Activated naive CD4-positive, alpha-beta T cell treated with anti-CD3 and anti-CD28 coated beads for 36 hours (primary cell): ENCODE measurements at regions not wholly inside any gene's neighbourhood (a gene's known extent, or its start where the extent isn't known, plus 50 kb on each side); places are given as distances from the start of the nearest gene placed in this dataset.
"Not testable (repeated sequence)": the region's sequence is repeated elsewhere in the genome, so short reads cannot be mapped to it uniquely, and the experiment has no call there.

ENCODE experiments used
- CTCF ChIA-PET: fragments of 350-600 bp; sonication (Branson Sonifier 250); formaldehyde crosslinking; loops from one replicate; lab custom pipeline; 2021; ENCODE audit warnings: antibody characterized with exemption; lab: Charles Lee
- DNase-seq: peaks from one replicate; pipeline ENCODE4 v3.0.0-alpha.2; 2020
- H3K27ac Mint-ChIP-seq: one replicate; pipeline ENCODE4 v1.8.0; 2021; ENCODE audit warnings: mild to moderate bottlenecking, mixed read lengths
- H3K27me3 Mint-ChIP-seq: one replicate; pipeline ENCODE4 v1.8.0; 2021; ENCODE audit warnings: low read depth, mixed read lengths
- H3K36me3 Mint-ChIP-seq: one replicate; pipeline ENCODE4 v1.8.0; 2021; ENCODE audit warnings: low read depth, mixed read lengths
- H3K4me1 Mint-ChIP-seq: one replicate; pipeline ENCODE4 v1.8.0; 2021; ENCODE audit warnings: low read depth, mixed read lengths
- H3K4me3 Mint-ChIP-seq: one replicate; pipeline ENCODE4 v1.8.0; 2021; ENCODE audit warnings: mild to moderate bottlenecking, moderate library complexity, mixed read lengths
- H3K9me3 Mint-ChIP-seq: one replicate; pipeline ENCODE4 v1.8.0; 2021; ENCODE audit warnings: mixed read lengths
- intact Hi-C: fragments of 100-400 bp; cut with micrococcal nuclease; formaldehyde crosslinking; loops from one replicate; pipeline ENCODE4 v1.15.1; 2023

- Mint-ChIP-seq H3K27ac (no peak overlapping the region), H3K4me1 (no peaks in the 10 kb centered on the region), H3K4me3 (no peak overlapping the region), H3K9me3 (peaks cover 9% of the 10 kb centered on the region), H3K27me3 (no peaks in the 10 kb centered on the region), H3K36me3 (no peaks in the 10 kb centered on the region)
- CTCF ChIA-PET = no interaction called here
- no peak for DNase-seq
- intact Hi-C loops = no loop called here
Measured at GRCh38 chr5:85441156-85441555, 1056.5 kb upstream of the EDIL3 start.

- no peak overlapping the region for H3K4me3 Mint-ChIP-seq
- CTCF ChIA-PET = no interaction called here
Measured at GRCh38 chr5:85441853-85442252, 1057.2 kb upstream of the EDIL3 start.

GRCh38 chr5:85452322-85453025, 1067.8 kb upstream of the EDIL3 start:
- H3K9me3 Mint-ChIP-seq = peaks cover 10% of the 10 kb centered on the region
- H3K27me3 Mint-ChIP-seq = no peaks in the 10 kb centered on the region
- no peaks in the 10 kb centered on the region for H3K36me3 Mint-ChIP-seq
- no peak overlapping the region for H3K27ac Mint-ChIP-seq
- no peak overlapping the region for H3K4me3 Mint-ChIP-seq
- intact Hi-C loops = no loop called here
- CTCF ChIA-PET = interaction anchor here (0.6 kb wide), 2 partner anchors 105 to 899 kb away, joined by 3 read pairs; no protein-coding TSS in a partner anchor
- no peaks in the 10 kb centered on the region for H3K4me1 Mint-ChIP-seq
- DNase-seq = no peak

More at GRCh38 chr5:85441853-85442252, 1057.2 kb upstream of the EDIL3 start:
- H3K27me3 Mint-ChIP-seq = no peaks in the 10 kb centered on the region
- H3K9me3 Mint-ChIP-seq = peaks cover 7% of the 10 kb centered on the region
- DNase-seq = no peak
- H3K36me3 Mint-ChIP-seq = no peaks in the 10 kb centered on the region
- H3K4me1 Mint-ChIP-seq = no peaks in the 10 kb centered on the region
- intact Hi-C loops = no loop called here
- no peak overlapping the region for H3K27ac Mint-ChIP-seq

GRCh38 chr5:85453026-85453349, 1068.3 kb upstream of the EDIL3 start:
- H3K27me3 Mint-ChIP-seq = no peaks in the 10 kb centered on the region
- H3K9me3 Mint-ChIP-seq = peaks cover 10% of the 10 kb centered on the region
- intact Hi-C loops = no loop called here
- DNase-seq = no peak
- no peak overlapping the region for H3K27ac Mint-ChIP-seq
- no peaks in the 10 kb centered on the region for H3K36me3 Mint-ChIP-seq
- CTCF ChIA-PET = no interaction called here
- no peaks in the 10 kb centered on the region for H3K4me1 Mint-ChIP-seq
- H3K4me3 Mint-ChIP-seq = no peak overlapping the region

GRCh38 chr5:85458319-85458718, 1073.6 kb upstream of the EDIL3 start:
- H3K27me3 Mint-ChIP-seq = no peaks in the 10 kb centered on the region
- intact Hi-C loops = no loop called here
- CTCF ChIA-PET = no interaction called here
- peaks cover 9% of the 10 kb centered on the region for H3K9me3 Mint-ChIP-seq
- no peak for DNase-seq
- H3K4me1 Mint-ChIP-seq = no peaks in the 10 kb centered on the region
- no peaks in the 10 kb centered on the region for H3K36me3 Mint-ChIP-seq
- no peak overlapping the region for H3K4me3 Mint-ChIP-seq
- no peak overlapping the region for H3K27ac Mint-ChIP-seq

- intact Hi-C loops = no loop called here
- H3K27me3 Mint-ChIP-seq = no peaks in the 10 kb centered on the region
- CTCF ChIA-PET = no interaction called here
- H3K4me1 Mint-ChIP-seq = no peaks in the 10 kb centered on the region
- no peak for DNase-seq
- H3K4me3 Mint-ChIP-seq = no peak overlapping the region
- no peaks in the 10 kb centered on the region for H3K36me3 Mint-ChIP-seq
- no peak overlapping the region for H3K27ac Mint-ChIP-seq
- H3K9me3 Mint-ChIP-seq = peaks cover 2% of the 10 kb centered on the region
Measured at GRCh38 chr5:85462957-85463356, 1078.3 kb upstream of the EDIL3 start.

GRCh38 chr5:85466423-85466822, 1081.7 kb upstream of the EDIL3 start:
- CTCF ChIA-PET = no interaction called here
- H3K36me3 Mint-ChIP-seq = no peaks in the 10 kb centered on the region
- no peak overlapping the region for H3K4me3 Mint-ChIP-seq
- no peak for DNase-seq
- H3K27ac Mint-ChIP-seq = no peak overlapping the region
- H3K9me3 Mint-ChIP-seq = peaks cover 2% of the 10 kb centered on the region
- intact Hi-C loops = no loop called here
- H3K27me3 Mint-ChIP-seq = no peaks in the 10 kb centered on the region
- no peaks in the 10 kb centered on the region for H3K4me1 Mint-ChIP-seq

GRCh38 chr5:85472749-85473148, 1088.1 kb upstream of the EDIL3 start:
- Mint-ChIP-seq H3K27me3 (no peaks in the 10 kb centered on the region), H3K27ac (no peak overlapping the region), H3K36me3 (no peaks in the 10 kb centered on the region), H3K4me3 (no peak overlapping the region), H3K9me3 (peaks cover 5% of the 10 kb centered on the region), H3K4me1 (no peaks in the 10 kb centered on the region)
- CTCF ChIA-PET = no interaction called here
- DNase-seq = no peak
- intact Hi-C loops = no loop called here

- H3K27me3 Mint-ChIP-seq, H3K36me3 Mint-ChIP-seq, intact Hi-C loops, H3K4me3 Mint-ChIP-seq, CTCF ChIA-PET, H3K4me1 Mint-ChIP-seq, H3K27ac Mint-ChIP-seq, H3K9me3 Mint-ChIP-seq, DNase-seq: not testable (repeated sequence)
Measured at GRCh38 chr5:85475151-85475550, 1090.5 kb upstream of the EDIL3 start.

- no peak overlapping the region for H3K4me3 Mint-ChIP-seq
- CTCF ChIA-PET = interaction anchor here (0.7 kb wide), 1 partner anchor 1365 kb away, joined by 3 read pairs; no protein-coding TSS in a partner anchor
- no peaks in the 10 kb centered on the region for H3K4me1 Mint-ChIP-seq
- peaks cover 6% of the 10 kb centered on the region for H3K9me3 Mint-ChIP-seq
- H3K27ac Mint-ChIP-seq = no peak overlapping the region
- H3K36me3 Mint-ChIP-seq = no peaks in the 10 kb centered on the region
- H3K27me3 Mint-ChIP-seq = no peaks in the 10 kb centered on the region
- DNase-seq = no peak
- intact Hi-C loops = no loop called here
Measured at GRCh38 chr5:85476617-85477016, 1091.9 kb upstream of the EDIL3 start.

GRCh38 chr5:85479849-85480248, 1095.2 kb upstream of the EDIL3 start:
- no peak overlapping the region for H3K27ac Mint-ChIP-seq
- CTCF ChIA-PET = no interaction called here
- no peak for DNase-seq
- intact Hi-C loops = no loop called here
- no peak overlapping the region for H3K4me3 Mint-ChIP-seq
- peaks cover 6% of the 10 kb centered on the region for H3K9me3 Mint-ChIP-seq
- no peaks in the 10 kb centered on the region for H3K36me3 Mint-ChIP-seq
- H3K4me1 Mint-ChIP-seq = no peaks in the 10 kb centered on the region
- H3K27me3 Mint-ChIP-seq = no peaks in the 10 kb centered on the region

- no peak overlapping the region for H3K27ac Mint-ChIP-seq
- CTCF ChIA-PET = no interaction called here
- no peaks in the 10 kb centered on the region for H3K27me3 Mint-ChIP-seq
- no peaks in the 10 kb centered on the region for H3K36me3 Mint-ChIP-seq
- no peak for DNase-seq
- no peak overlapping the region for H3K4me3 Mint-ChIP-seq
- H3K4me1 Mint-ChIP-seq = no peaks in the 10 kb centered on the region
- H3K9me3 Mint-ChIP-seq = peaks cover 4% of the 10 kb centered on the region
- intact Hi-C loops = no loop called here
Measured at GRCh38 chr5:85484982-85485574, 1100.4 kb upstream of the EDIL3 start.

GRCh38 chr5:85488295-85488694, 1103.6 kb upstream of the EDIL3 start:
- no peaks in the 10 kb centered on the region for H3K36me3 Mint-ChIP-seq
- no peaks in the 10 kb centered on the region for H3K27me3 Mint-ChIP-seq
- no peaks in the 10 kb centered on the region for H3K4me1 Mint-ChIP-seq
- intact Hi-C loops = no loop called here
- peaks cover 11% of the 10 kb centered on the region for H3K9me3 Mint-ChIP-seq
- no peak overlapping the region for H3K4me3 Mint-ChIP-seq
- no peak overlapping the region for H3K27ac Mint-ChIP-seq
- CTCF ChIA-PET = no interaction called here
- DNase-seq = no peak
